PC-3 (cell line): ENCODE measurements at regions not wholly inside any gene's neighbourhood (a gene's known extent, or its start where the extent isn't known, plus 50 kb on each side); places are given as distances from the start of the nearest gene placed in this dataset.

ENCODE experiments used
- ATAC-seq: fragments of 200-7000 bp; cut with Tn5 transposase; 2 replicates; pipeline ENCODE4 v1.9.1; 2020; ENCODE audit warnings: mild to moderate bottlenecking, moderate library complexity
- BruUV-seq: library from RNA; stranded (reverse); fragments of 400-500 nt; replicated peaks from 2 replicates; lab custom pipeline; 2021; lab: Mats Ljungman, UMichigan
- CTCF ChIA-PET: fragments of 300-600 bp; sonication (Branson Sonifier 250); formaldehyde crosslinking; loops from one replicate; lab custom pipeline; 2022; ENCODE audit warnings: antibody characterized with exemption; lab: Charles Lee
- POLR2A ChIA-PET: fragments of 300-600 bp; sonication (Branson Sonifier 250); formaldehyde crosslinking; loops from one replicate; lab custom pipeline; 2022; ENCODE audit warnings: antibody characterized with exemption; ENCODE audit not compliant: unreplicated experiment; lab: Charles Lee
- DNase-seq: peaks from one replicate; pipeline ENCODE4 v3.0.0-alpha.2; 2015
- H2AFZ ChIP-seq: fragments of 300-600 bp; sonication (generic); 2 replicates; pipeline ENCODE4 v1.6.0; 2016; ENCODE audit warnings: antibody characterized with exemption, low read length
- H3F3A ChIP-seq: fragments of 300-600 bp; sonication (generic); one replicate; pipeline ENCODE4 v1.6.0; 2017; ENCODE audit warnings: antibody characterized with exemption, low read length, control low read depth, mild to moderate bottlenecking; ENCODE audit not compliant: unreplicated experiment
- H3K27ac ChIP-seq: fragments of 300-600 bp; sonication (generic); 2 replicates; pipeline ENCODE4 v1.5.1; 2016; ENCODE audit warnings: mild to moderate bottlenecking, low read length
- H3K27me3 ChIP-seq: fragments of 300-600 bp; sonication (generic); 2 replicates; pipeline ENCODE4 v1.6.1; 2016; ENCODE audit warnings: low read length, mixed read lengths
- H3K36me3 ChIP-seq: fragments of 300-600 bp; sonication (generic); 2 replicates; pipeline ENCODE4 v1.6.1; 2016; ENCODE audit warnings: low read depth, mixed run types, low read length, mixed read lengths
- H3K4me1 ChIP-seq: fragments of 300-600 bp; sonication (generic); 2 replicates; pipeline ENCODE4 v1.5.1; 2016; ENCODE audit warnings: low read length; ENCODE audit not compliant: insufficient read depth
- H3K4me2 ChIP-seq: fragments of 300-600 bp; sonication (generic); 2 replicates; pipeline ENCODE4 v1.6.0; 2016; ENCODE audit warnings: low read length
- H3K4me3 ChIP-seq: fragments of 300-600 bp; sonication (generic); 2 replicates; pipeline ENCODE4 v1.5.1; 2016; ENCODE audit warnings: mild to moderate bottlenecking, low read length, mixed read lengths
- H3K79me2 ChIP-seq: fragments of 300-600 bp; sonication (generic); 2 replicates; pipeline ENCODE4 v1.6.1; 2017; ENCODE audit warnings: low read length, mixed read lengths
- H3K9ac ChIP-seq: fragments of 300-600 bp; sonication (generic); 2 replicates; pipeline ENCODE4 v1.6.0; 2016; ENCODE audit warnings: mild to moderate bottlenecking, low read length
- H3K9me2 ChIP-seq: fragments of 300-600 bp; sonication (generic); replicated peaks from 2 replicates; pipeline ENCODE4 v1.6.1; 2016; ENCODE audit warnings: mixed run types, low read length, mixed read lengths
- H3K9me3 ChIP-seq: fragments of 300-600 bp; sonication (generic); 2 replicates; pipeline ENCODE4 v1.6.1; 2016; ENCODE audit warnings: low read length, mixed read lengths
- H4K20me1 ChIP-seq: fragments of 300-600 bp; sonication (generic); 2 replicates; pipeline ENCODE4 v1.6.1; 2016; ENCODE audit warnings: low read length, mixed read lengths
- EZH2 ChIP-seq: fragments of 300-600 bp; sonication (generic); IDR thresholded peaks from one replicate; pipeline ENCODE4 v1.6.1; 2017; ENCODE audit warnings: antibody characterized with exemption, mild to moderate bottlenecking, low read length; ENCODE audit not compliant: unreplicated experiment
- EZH2phosphoT487 ChIP-seq: fragments of 300-600 bp; sonication (generic); IDR thresholded peaks from 2 replicates; pipeline ENCODE4 v1.6.1; 2018; ENCODE audit warnings: mild to moderate bottlenecking, antibody characterized with exemption, low read length, borderline replicate concordance
- intact Hi-C: fragments of 100-400 bp; cut with micrococcal nuclease; formaldehyde crosslinking; loops from 2 replicates; pipeline ENCODE4 v1.9.0; 2023
- TF ChIP-seq, protein P1 (sequence below): fragments of 300-600 bp; sonication (generic); conservative IDR thresholded peaks from 2 replicates; pipeline ENCODE4 v1.5.1; 2017; ENCODE audit warnings: antibody characterized with exemption, low read depth, mild to moderate bottlenecking, low read length

DNA sequence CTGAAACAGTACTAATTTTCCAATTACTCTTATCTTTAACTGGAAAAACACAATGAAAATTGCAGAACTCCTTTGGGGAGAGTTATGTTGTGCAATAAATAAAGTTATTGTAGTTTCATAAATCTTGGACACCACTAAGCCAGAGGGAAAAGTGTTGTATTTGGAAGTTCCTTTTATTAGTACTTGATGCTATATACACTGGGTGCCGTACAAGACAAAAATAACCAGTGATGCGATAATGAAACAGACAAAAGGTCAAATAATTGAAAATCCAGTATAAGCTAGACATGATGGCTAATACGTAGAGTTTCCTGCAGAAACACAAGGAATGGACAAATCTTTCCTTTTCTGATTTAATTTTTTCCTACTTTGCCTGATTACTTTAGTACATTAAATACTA is 541.1 kb downstream of the ETS1 start:
- CTCF ChIA-PET = no interaction called here
- no peak for DNase-seq
- Histone ChIP-seq H3F3A (no peaks in the 10 kb centered on the region), H3K36me3 (no peaks in the 10 kb centered on the region), H3K9ac (no peak overlapping the region), H3K4me2 (no peak overlapping the region), H3K9me2 (no peaks in the 10 kb centered on the region), H3K4me3 (no peak overlapping the region), H3K27me3 (peaks cover 12% of the 10 kb centered on the region), H3K4me1 (peaks cover 9% of the 10 kb centered on the region), H2AFZ (no peak overlapping the region), H4K20me1 (no peaks in the 10 kb centered on the region), H3K27ac (no peak overlapping the region), H3K9me3 (no peaks in the 10 kb centered on the region), H3K79me2 (no peaks in the 10 kb centered on the region)
- intact Hi-C loops = no loop called here
- POLR2A ChIA-PET = no interaction called here
- no TSS peak for BruUV-seq
- TF ChIP-seq EZH2phosphoT487 (no peak), EZH2 (no peak)
- TF ChIP-seq, protein P1, sequence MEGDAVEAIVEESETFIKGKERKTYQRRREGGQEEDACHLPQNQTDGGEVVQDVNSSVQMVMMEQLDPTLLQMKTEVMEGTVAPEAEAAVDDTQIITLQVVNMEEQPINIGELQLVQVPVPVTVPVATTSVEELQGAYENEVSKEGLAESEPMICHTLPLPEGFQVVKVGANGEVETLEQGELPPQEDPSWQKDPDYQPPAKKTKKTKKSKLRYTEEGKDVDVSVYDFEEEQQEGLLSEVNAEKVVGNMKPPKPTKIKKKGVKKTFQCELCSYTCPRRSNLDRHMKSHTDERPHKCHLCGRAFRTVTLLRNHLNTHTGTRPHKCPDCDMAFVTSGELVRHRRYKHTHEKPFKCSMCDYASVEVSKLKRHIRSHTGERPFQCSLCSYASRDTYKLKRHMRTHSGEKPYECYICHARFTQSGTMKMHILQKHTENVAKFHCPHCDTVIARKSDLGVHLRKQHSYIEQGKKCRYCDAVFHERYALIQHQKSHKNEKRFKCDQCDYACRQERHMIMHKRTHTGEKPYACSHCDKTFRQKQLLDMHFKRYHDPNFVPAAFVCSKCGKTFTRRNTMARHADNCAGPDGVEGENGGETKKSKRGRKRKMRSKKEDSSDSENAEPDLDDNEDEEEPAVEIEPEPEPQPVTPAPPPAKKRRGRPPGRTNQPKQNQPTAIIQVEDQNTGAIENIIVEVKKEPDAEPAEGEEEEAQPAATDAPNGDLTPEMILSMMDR = no peak
- ATAC-seq = no peak

DNA sequence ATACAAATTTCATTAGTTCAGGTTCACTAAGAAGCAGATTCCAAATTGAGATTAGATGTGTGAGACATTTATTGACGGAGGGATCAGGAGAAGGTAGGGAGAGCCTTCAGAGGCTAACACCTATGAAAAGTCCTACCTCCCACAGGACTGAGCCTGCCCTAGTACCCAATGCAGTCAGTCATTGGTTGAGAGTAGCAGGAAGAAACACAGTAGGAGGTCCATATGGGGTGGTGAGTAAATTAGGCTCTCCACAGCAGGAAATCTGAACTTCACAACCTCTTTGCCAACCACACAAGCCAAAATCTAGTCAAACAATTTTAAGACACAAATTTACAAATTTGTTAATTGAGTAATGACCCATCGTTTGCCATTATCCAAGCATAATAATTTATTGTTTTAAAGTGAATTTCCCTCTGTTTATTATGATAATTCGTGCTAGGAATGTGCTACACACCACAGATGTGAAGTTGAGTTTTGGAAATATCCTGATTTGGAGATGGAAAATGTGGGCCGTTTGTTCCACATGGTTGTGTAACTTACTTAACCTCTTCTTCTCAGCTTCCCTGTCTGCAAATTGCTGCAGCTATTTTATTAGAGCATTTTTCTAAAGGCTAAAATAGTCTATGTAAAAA is 542.1 kb downstream of the ETS1 start:
- ChIA-PET CTCF (no interaction called here), POLR2A (no interaction called here)
- ATAC-seq = no peak
- TF ChIP-seq, protein P1 = no peak
- TF ChIP-seq EZH2 (no peak), EZH2phosphoT487 (no peak)
- no peaks in the 10 kb centered on the region for H3F3A ChIP-seq
- H3K4me1 ChIP-seq = peaks cover 15% of the 10 kb centered on the region
- no peak overlapping the region for H3K4me3 ChIP-seq
- no peak overlapping the region for H3K4me2 ChIP-seq
- H3K27ac ChIP-seq = no peak overlapping the region
- H3K36me3 ChIP-seq = no peaks in the 10 kb centered on the region
- H3K9me2 ChIP-seq = no peaks in the 10 kb centered on the region
- no peaks in the 10 kb centered on the region for H4K20me1 ChIP-seq
- no peak overlapping the region for H2AFZ ChIP-seq
- H3K79me2 ChIP-seq = no peaks in the 10 kb centered on the region
- intact Hi-C loops = no loop called here
- no peaks in the 10 kb centered on the region for H3K9me3 ChIP-seq
- no TSS peak for BruUV-seq
- peaks cover 12% of the 10 kb centered on the region for H3K27me3 ChIP-seq
- DNase-seq = no peak
- no peak overlapping the region for H3K9ac ChIP-seq

DNA sequence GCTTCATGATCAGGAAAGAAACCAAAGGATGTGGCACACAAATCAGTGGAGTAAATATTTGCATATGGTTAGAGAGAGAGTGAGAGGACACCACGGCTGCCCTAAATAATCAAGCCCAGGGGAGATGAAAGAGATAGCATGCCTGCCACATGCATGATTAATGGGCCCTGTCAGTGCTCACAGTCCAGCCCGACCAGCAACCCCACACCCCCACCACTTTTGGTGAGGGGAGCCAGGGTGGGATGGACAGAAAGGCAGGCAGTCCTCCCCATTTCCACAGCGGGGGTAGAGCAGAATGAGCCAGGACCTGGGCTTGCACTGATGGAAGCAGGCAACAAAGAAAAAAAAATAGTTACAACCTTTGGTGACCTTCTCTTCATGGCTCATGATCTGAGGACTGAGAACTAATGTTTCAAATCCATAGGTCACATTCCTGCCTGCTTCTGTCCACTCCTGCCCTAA is 545.0 kb downstream of the ETS1 start:
- ChIA-PET CTCF (no interaction called here), POLR2A (no interaction called here)
- H3K79me2 ChIP-seq = no peaks in the 10 kb centered on the region
- no peaks in the 10 kb centered on the region for H3F3A ChIP-seq
- intact Hi-C loops = no loop called here
- H2AFZ ChIP-seq = no peak overlapping the region
- ATAC-seq (no peak), DNase-seq (peak; percentile 34)
- BruUV-seq = no TSS peak
- no peaks in the 10 kb centered on the region for H4K20me1 ChIP-seq
- H3K27ac ChIP-seq = no peak overlapping the region
- no peak overlapping the region for H3K4me3 ChIP-seq
- H3K9ac ChIP-seq = no peak overlapping the region
- no peaks in the 10 kb centered on the region for H3K36me3 ChIP-seq
- H3K4me1 ChIP-seq = peaks cover 39% of the 10 kb centered on the region
- H3K27me3 ChIP-seq = peaks cover 6% of the 10 kb centered on the region
- H3K9me3 ChIP-seq = no peaks in the 10 kb centered on the region
- H3K4me2 ChIP-seq = no peak overlapping the region
- no peaks in the 10 kb centered on the region for H3K9me2 ChIP-seq
- TF ChIP-seq EZH2phosphoT487 = no peak
- TF ChIP-seq, protein P1 = no peak
- no peak for TF ChIP-seq EZH2
